ENCODE measurements at regions not wholly inside any gene's neighbourhood (a gene's known extent, or its start where the extent isn't known, plus 50 kb on each side); places are given as distances from the start of the nearest gene placed in this dataset.

DNA sequence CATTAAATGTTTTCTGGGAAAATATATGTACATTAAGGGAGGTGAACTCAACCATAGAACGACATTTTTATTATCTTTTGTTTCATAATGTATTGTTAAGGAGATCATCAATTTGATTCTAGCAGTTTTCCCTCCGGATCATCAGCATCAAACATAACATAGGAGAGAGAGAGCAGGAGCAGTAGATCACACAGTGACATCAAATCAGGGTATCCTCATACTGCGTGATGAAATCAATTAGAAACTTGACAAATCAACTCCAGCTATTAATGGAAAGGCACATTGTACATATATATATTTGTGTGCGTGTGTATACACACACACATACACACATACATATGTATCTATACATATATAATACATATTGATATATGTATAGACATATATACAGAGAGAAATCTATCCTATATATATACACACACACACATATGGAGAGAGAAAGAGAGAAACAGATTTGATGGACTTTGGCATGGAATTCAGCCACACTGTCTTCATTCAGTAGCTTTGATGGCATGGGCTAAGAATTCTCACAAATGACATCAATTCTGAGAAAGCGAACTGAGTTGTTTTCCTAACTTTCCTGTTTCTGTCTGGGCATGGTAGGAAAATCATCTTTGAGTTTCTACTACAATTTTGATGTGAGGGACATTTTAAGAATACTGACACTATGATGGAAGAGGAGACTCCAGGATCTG is 1302.8 kb upstream of the SEL1L start:
- Histone ChIP-seq H3K27ac (ENCODE audit: low read length) (no peak overlapping the region), H3K9me3 (ENCODE audit: control insufficient read depth, insufficient read depth, low read length) (peaks cover 2% of the 10 kb centered on the region), H3K4me1 (ENCODE audit: control insufficient read depth, insufficient read depth, low read length) (no peaks in the 10 kb centered on the region), H3K4me3 (ENCODE audit: low read length) (no peak overlapping the region), H3K36me3 (ENCODE audit: control insufficient read depth, insufficient read depth, low read length) (no peaks in the 10 kb centered on the region), H3K27me3 (ENCODE audit: control insufficient read depth, insufficient read depth, low read length) (no peaks in the 10 kb centered on the region)
- no peaks in the 10 kb centered on the region for H3K4me1 Mint-ChIP-seq
- DNase-seq (no peak), ATAC-seq (no peak)
- peaks cover 11% of the 10 kb centered on the region for H3K36me3 Mint-ChIP-seq
- intact Hi-C loops (cut with micrococcal nuclease), result no loop called here
- peaks cover 6 to 10% of the 10 kb centered on the region in 2 donors for H3K9me3 Mint-ChIP-seq
- H3K4me3 Mint-ChIP-seq, result no peak overlapping the region
- no peaks in the 10 kb centered on the region for H3K27me3 Mint-ChIP-seq (ENCODE audit: low read depth in 2 of 2)
- TF ChIP-seq, protein P1, sequence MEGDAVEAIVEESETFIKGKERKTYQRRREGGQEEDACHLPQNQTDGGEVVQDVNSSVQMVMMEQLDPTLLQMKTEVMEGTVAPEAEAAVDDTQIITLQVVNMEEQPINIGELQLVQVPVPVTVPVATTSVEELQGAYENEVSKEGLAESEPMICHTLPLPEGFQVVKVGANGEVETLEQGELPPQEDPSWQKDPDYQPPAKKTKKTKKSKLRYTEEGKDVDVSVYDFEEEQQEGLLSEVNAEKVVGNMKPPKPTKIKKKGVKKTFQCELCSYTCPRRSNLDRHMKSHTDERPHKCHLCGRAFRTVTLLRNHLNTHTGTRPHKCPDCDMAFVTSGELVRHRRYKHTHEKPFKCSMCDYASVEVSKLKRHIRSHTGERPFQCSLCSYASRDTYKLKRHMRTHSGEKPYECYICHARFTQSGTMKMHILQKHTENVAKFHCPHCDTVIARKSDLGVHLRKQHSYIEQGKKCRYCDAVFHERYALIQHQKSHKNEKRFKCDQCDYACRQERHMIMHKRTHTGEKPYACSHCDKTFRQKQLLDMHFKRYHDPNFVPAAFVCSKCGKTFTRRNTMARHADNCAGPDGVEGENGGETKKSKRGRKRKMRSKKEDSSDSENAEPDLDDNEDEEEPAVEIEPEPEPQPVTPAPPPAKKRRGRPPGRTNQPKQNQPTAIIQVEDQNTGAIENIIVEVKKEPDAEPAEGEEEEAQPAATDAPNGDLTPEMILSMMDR (IDR thresholded peaks at IDR 0.05), result no peak
- WGBS (ENCODE audit: insufficient coverage), result 80% methylated on average over 1 of the region's 5 CpGs
- H3K27ac Mint-ChIP-seq, result no peak overlapping the region

DNA sequence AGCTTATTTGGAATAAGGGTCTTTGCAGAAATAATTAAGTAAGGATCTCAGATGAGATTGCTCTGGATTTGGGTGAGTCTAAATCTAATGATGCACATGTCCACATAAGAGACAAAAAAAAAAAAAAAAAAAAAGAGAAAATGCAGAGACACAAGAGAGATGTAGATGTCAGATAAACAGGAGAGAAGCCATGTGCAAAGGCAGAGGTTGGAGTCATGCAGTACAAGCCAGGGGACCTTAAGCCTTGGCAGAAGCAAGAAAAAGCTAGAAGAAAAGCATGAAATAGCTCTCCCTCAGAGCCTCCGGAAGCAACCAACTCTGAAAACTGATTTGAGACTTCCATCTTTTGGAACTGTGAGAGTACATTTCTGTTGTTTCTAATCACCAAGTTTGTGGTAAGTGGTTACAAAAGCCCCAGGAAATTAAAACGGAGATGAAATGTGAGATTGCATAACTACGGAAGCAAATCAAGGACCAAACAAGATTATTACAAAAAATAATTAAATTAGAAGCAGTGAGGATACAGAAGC is 1304.0 kb upstream of the SEL1L start:
- Mint-ChIP-seq H3K27ac (no peak overlapping the region), H3K4me3 (no peak overlapping the region), H3K27me3 (ENCODE audit: low read depth in 2 of 2) (no peaks in the 10 kb centered on the region), H3K36me3 (peaks cover 11% of the 10 kb centered on the region), H3K9me3 (peaks cover 6 to 13% of the 10 kb centered on the region in 2 donors), H3K4me1 (no peaks in the 10 kb centered on the region)
- no peaks in the 10 kb centered on the region for H3K4me1 ChIP-seq (ENCODE audit: control insufficient read depth, insufficient read depth, low read length)
- H3K36me3 ChIP-seq (ENCODE audit: control insufficient read depth, insufficient read depth, low read length), result no peaks in the 10 kb centered on the region
- H3K27ac ChIP-seq (ENCODE audit: low read length), result no peak overlapping the region
- 7% methylated on average over 2 of the region's 3 CpGs for WGBS (ENCODE audit: insufficient coverage)
- intact Hi-C loops (cut with micrococcal nuclease), result no loop called here
- H3K4me3 ChIP-seq (ENCODE audit: low read length), result no peak overlapping the region
- no peaks in the 10 kb centered on the region for H3K27me3 ChIP-seq (ENCODE audit: control insufficient read depth, insufficient read depth, low read length)
- peaks cover 2% of the 10 kb centered on the region for H3K9me3 ChIP-seq (ENCODE audit: control insufficient read depth, insufficient read depth, low read length)
- ATAC-seq (no peak), DNase-seq (no peak)
- TF ChIP-seq, protein P1 (IDR thresholded peaks at IDR 0.05), result no peak

DNA sequence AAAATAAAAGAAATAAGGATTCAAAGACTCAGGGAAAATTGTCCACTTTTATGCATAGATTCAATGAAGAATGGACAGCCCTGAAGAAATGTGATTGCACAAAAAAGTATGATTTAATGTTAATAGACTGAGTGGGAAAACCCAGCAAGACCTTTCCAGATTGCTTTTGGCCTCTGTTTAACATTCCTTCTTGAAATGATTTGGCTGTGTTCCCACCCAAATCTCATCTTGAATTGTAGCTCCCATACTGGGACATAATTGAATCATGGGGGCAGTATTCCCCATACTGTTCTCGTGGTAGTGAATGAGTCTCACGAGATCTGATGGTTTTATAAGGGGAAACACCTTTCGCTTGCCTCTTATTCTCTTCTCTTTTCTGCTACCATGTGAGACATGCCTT is 1316.9 kb upstream of the SEL1L start:
- TF ChIP-seq, protein P1 (IDR thresholded peaks at IDR 0.05), result no peak
- H3K27me3 ChIP-seq (ENCODE audit: control insufficient read depth, insufficient read depth, low read length), result no peaks in the 10 kb centered on the region
- H3K27ac ChIP-seq (ENCODE audit: low read length), result no peak overlapping the region
- intact Hi-C loops (cut with micrococcal nuclease), result no loop called here
- Mint-ChIP-seq H3K4me1 (no peaks in the 10 kb centered on the region), H3K27me3 (ENCODE audit: low read depth in 2 of 2) (no peaks in the 10 kb centered on the region), H3K4me3 (no peak overlapping the region), H3K36me3 (no peaks in the 10 kb centered on the region), H3K9me3 (peaks cover 8 to 24% of the 10 kb centered on the region in 2 donors), H3K27ac (no peak overlapping the region)
- no peaks in the 10 kb centered on the region for H3K4me1 ChIP-seq (ENCODE audit: control insufficient read depth, insufficient read depth, low read length)
- H3K9me3 ChIP-seq (ENCODE audit: control insufficient read depth, insufficient read depth, low read length), result no peaks in the 10 kb centered on the region
- H3K36me3 ChIP-seq (ENCODE audit: control insufficient read depth, insufficient read depth, low read length), result no peaks in the 10 kb centered on the region
- 81% methylated on average over 3 of the region's 3 CpGs for WGBS (ENCODE audit: insufficient coverage)
- no peak for DNase-seq
- ATAC-seq, result no peak
- no peak overlapping the region for H3K4me3 ChIP-seq (ENCODE audit: low read length)

DNA sequence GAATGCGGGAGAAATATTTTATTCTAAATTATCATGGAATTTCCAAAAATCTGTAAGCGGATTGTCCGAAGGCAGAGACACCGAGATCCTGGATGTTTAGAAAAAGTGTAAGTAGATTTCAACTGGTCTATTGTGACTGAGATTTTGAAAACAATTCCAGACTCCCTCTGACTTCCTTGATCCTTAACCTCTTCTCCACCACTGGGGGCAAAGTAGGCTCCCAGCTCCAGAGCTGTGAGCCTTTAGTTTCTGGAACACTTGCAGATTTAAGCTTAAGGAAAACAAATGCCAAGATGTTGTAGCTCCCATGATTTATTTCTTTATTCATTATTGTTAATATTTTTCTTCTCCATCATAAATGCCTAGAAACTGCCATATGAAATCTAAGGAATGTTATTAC is 1320.5 kb upstream of the SEL1L start:
- H3K4me1 Mint-ChIP-seq, result no peaks in the 10 kb centered on the region
- Histone ChIP-seq H3K27ac (ENCODE audit: low read length) (no peak overlapping the region), H3K4me1 (ENCODE audit: control insufficient read depth, insufficient read depth, low read length) (no peaks in the 10 kb centered on the region), H3K27me3 (ENCODE audit: control insufficient read depth, insufficient read depth, low read length) (no peaks in the 10 kb centered on the region), H3K9me3 (ENCODE audit: control insufficient read depth, insufficient read depth, low read length) (no peaks in the 10 kb centered on the region), H3K36me3 (ENCODE audit: control insufficient read depth, insufficient read depth, low read length) (no peaks in the 10 kb centered on the region), H3K4me3 (ENCODE audit: low read length) (no peak overlapping the region)
- ATAC-seq (no peak), DNase-seq (no peak)
- H3K27me3 Mint-ChIP-seq (ENCODE audit: low read depth in 2 of 2), result no peaks in the 10 kb centered on the region
- no peaks in the 10 kb centered on the region for H3K36me3 Mint-ChIP-seq
- TF ChIP-seq, protein P1 (IDR thresholded peaks at IDR 0.05), result no peak
- no CpG with 5 or more reads among the region's 4 CpGs for WGBS (ENCODE audit: insufficient coverage)
- peaks cover 14 to 24% of the 10 kb centered on the region in 2 donors for H3K9me3 Mint-ChIP-seq
- H3K4me3 Mint-ChIP-seq, result no peak overlapping the region
- intact Hi-C loops (cut with micrococcal nuclease), result no loop called here
- H3K27ac Mint-ChIP-seq, result no peak overlapping the region

All from natural killer cell (primary cell).